Panc1 (cell line): ENCODE measurements at regions not wholly inside any gene's neighbourhood (a gene's known extent, or its start where the extent isn't known, plus 50 kb on each side); places are given as distances from the start of the nearest gene placed in this dataset.

Experiments used
- ATAC-seq: fragments of 200-7000 bp; cut with Tn5 transposase; 2 replicates; pipeline ENCODE4 v1.9.1; 2020; ENCODE audit warnings: mild to moderate bottlenecking, moderate library complexity
- BruUV-seq: library from RNA; stranded (reverse); fragments of 400-500 nt; replicated peaks from 2 replicates; lab custom pipeline; 2021; lab: Mats Ljungman, UMichigan
- CTCF ChIA-PET: fragments of 300-600 bp; sonication (Branson Sonifier 250); formaldehyde crosslinking; loops from one replicate; lab custom pipeline; 2022; ENCODE audit warnings: antibody characterized with exemption; lab: Charles Lee
- POLR2A ChIA-PET: fragments of 300-600 bp; sonication (Branson Sonifier 250); formaldehyde crosslinking; loops from one replicate; lab custom pipeline; 2022; ENCODE audit warnings: antibody characterized with exemption; lab: Charles Lee
- DNase-seq: peaks from one replicate; pipeline ENCODE4 v3.0.0-alpha.2; 2010; ENCODE audit warnings: low read depth, low spot score
- H3K27ac ChIP-seq: 2 replicates; pipeline ENCODE4 v1.5.1; 2011; ENCODE audit warnings: mild to moderate bottlenecking, low read length, inconsistent platforms
- H3K27me3 ChIP-seq: fragments of 200-500 bp; sonication (Bioruptor generic); 2 replicates; pipeline ENCODE4 v1.6.0; 2014; ENCODE audit warnings: low read length, inconsistent platforms; ENCODE audit not compliant: control insufficient read depth, insufficient read depth
- H3K36me3 ChIP-seq: fragments of 200-500 bp; sonication (Bioruptor generic); 2 replicates; pipeline ENCODE4 v1.5.1; 2014; ENCODE audit warnings: inconsistent platforms, mild to moderate bottlenecking, low read length, moderate library complexity; ENCODE audit not compliant: control insufficient read depth, insufficient read depth
- H3K4me1 ChIP-seq: 2 replicates; pipeline ENCODE4 v1.5.1; 2011; ENCODE audit warnings: inconsistent platforms, mild to moderate bottlenecking, low read length, moderate library complexity; ENCODE audit not compliant: control insufficient read depth, insufficient read depth
- H3K4me3 ChIP-seq, 2 experiments: 2 replicates each; pipeline ENCODE4 v1.5.1; 2011 to 2012; ENCODE audit warnings: low read depth in 2 of 2, low read length in 2 of 2, mild to moderate bottlenecking in 2 of 2, inconsistent platforms in 1 of 2, moderate library complexity in 1 of 2
- H3K9me3 ChIP-seq: fragments of 200-500 bp; sonication (Bioruptor generic); 2 replicates; pipeline ENCODE4 v1.5.1; 2014; ENCODE audit warnings: low read depth, mild to moderate bottlenecking, inconsistent platforms, low read length, moderate library complexity; ENCODE audit not compliant: control insufficient read depth, insufficient read depth
- CTCF ChIP-seq: fragments of 450-650 bp; IDR thresholded peaks from 2 replicates; pipeline ENCODE4 v1.5.1; 2017; ENCODE audit warnings: mild to moderate bottlenecking
- POLR2AphosphoS5 ChIP-seq: IDR thresholded peaks from 2 replicates; pipeline ENCODE4 v1.6.1; 2012; ENCODE audit warnings: mild to moderate bottlenecking, low read depth, low read length, moderate library complexity
- SIN3A ChIP-seq: IDR thresholded peaks from 2 replicates; pipeline ENCODE4 v1.6.1; 2012; ENCODE audit warnings: low read depth, mild to moderate bottlenecking, low read length, moderate library complexity, borderline replicate concordance; ENCODE audit not compliant: insufficient read depth
- TCF7L2 ChIP-seq: IDR thresholded peaks from 2 replicates; pipeline ENCODE4 v1.6.1; 2011; ENCODE audit warnings: mild to moderate bottlenecking, low read depth, low read length, inconsistent platforms
- in situ Hi-C: cut with HindIII; loops from 2 replicates; pipeline ENCODE4 v1.10.0; 2016; ENCODE audit warnings: low sequenced_read_pairs, low pct_unique_long_range_greater_than_20kb
- intact Hi-C: fragments of 100-400 bp; cut with micrococcal nuclease; formaldehyde crosslinking; loops from one replicate; pipeline ENCODE4 v1.10.0; 2022; ENCODE audit not compliant: unreplicated experiment
- TF ChIP-seq, protein P1 (sequence below), 2 experiments: IDR thresholded peaks; 2 replicates each; pipeline ENCODE4 v1.6.1; 2011 to 2012; ENCODE audit warnings: low read depth in 2 of 2, control low read depth in 1 of 2, low read length in 1 of 2, mild to moderate bottlenecking in 1 of 2, moderate library complexity in 1 of 2; ENCODE audit not compliant: insufficient read depth in 1 of 2

DNA sequence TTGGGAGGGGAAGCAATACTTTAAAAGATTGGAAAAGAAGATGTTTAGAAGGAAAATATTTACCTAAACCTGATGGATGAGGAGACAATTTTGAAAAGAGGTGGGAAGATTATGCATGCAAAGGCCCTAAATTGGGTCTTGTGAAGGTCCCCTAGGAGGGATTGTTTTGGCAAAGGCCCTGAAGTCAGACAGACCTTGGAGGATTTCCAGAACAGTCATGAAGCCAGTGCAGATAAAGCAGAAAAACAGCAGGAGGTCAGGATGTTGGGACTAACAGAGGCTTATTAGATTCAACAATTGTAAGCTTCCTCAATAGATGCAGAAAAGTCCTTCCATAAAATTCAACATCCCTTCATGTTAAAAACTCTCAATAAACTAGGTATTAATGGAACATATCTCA lies 361.0 kb upstream of the CDH6 start:
- Histone ChIP-seq H3K36me3 (no peaks in the 10 kb centered on the region), H3K27me3 (no peaks in the 10 kb centered on the region), H3K4me1 (no peaks in the 10 kb centered on the region), H3K9me3 (no peaks in the 10 kb centered on the region), H3K27ac (no peak overlapping the region), H3K4me3 (no peak overlapping the region)
- ATAC-seq (no peak), DNase-seq (no peak)
- in situ Hi-C loops = no loop called here
- BruUV-seq = no TSS peak
- ChIA-PET POLR2A (no interaction called here), CTCF (no interaction called here)
- TF ChIP-seq, protein P1, sequence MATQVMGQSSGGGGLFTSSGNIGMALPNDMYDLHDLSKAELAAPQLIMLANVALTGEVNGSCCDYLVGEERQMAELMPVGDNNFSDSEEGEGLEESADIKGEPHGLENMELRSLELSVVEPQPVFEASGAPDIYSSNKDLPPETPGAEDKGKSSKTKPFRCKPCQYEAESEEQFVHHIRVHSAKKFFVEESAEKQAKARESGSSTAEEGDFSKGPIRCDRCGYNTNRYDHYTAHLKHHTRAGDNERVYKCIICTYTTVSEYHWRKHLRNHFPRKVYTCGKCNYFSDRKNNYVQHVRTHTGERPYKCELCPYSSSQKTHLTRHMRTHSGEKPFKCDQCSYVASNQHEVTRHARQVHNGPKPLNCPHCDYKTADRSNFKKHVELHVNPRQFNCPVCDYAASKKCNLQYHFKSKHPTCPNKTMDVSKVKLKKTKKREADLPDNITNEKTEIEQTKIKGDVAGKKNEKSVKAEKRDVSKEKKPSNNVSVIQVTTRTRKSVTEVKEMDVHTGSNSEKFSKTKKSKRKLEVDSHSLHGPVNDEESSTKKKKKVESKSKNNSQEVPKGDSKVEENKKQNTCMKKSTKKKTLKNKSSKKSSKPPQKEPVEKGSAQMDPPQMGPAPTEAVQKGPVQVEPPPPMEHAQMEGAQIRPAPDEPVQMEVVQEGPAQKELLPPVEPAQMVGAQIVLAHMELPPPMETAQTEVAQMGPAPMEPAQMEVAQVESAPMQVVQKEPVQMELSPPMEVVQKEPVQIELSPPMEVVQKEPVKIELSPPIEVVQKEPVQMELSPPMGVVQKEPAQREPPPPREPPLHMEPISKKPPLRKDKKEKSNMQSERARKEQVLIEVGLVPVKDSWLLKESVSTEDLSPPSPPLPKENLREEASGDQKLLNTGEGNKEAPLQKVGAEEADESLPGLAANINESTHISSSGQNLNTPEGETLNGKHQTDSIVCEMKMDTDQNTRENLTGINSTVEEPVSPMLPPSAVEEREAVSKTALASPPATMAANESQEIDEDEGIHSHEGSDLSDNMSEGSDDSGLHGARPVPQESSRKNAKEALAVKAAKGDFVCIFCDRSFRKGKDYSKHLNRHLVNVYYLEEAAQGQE (IDR thresholded peaks at IDR 0.05; ENCODE audit: insufficient read depth in 1 of 2, low read depth in 2 of 2, low read length in 1 of 2) = no peak
- TF ChIP-seq CTCF (no peak), SIN3A (no peak), POLR2AphosphoS5 (no peak), TCF7L2 (no peak)
- intact Hi-C loops = no loop called here

GRCh38 chr5:30831605-30832004 lies 361.9 kb upstream of the CDH6 start:
- TF ChIP-seq SIN3A (no peak), TCF7L2 (no peak), POLR2AphosphoS5 (no peak), CTCF (no peak)
- TF ChIP-seq, protein P1 (IDR thresholded peaks at IDR 0.05; ENCODE audit: insufficient read depth in 1 of 2, low read depth in 2 of 2, low read length in 1 of 2) = no peak
- Histone ChIP-seq H3K4me1 (no peaks in the 10 kb centered on the region), H3K27me3 (no peaks in the 10 kb centered on the region), H3K4me3 (no peak overlapping the region), H3K27ac (no peak overlapping the region), H3K9me3 (no peaks in the 10 kb centered on the region), H3K36me3 (no peaks in the 10 kb centered on the region)
- no peak for DNase-seq
- in situ Hi-C loops = no loop called here
- intact Hi-C loops = no loop called here
- POLR2A ChIA-PET = no interaction called here
- ATAC-seq = no peak
- BruUV-seq = no TSS peak
- CTCF ChIA-PET = no interaction called here
